Right lobe of liver (tissue), 6 donors: ENCODE measurements at regions not wholly inside any gene's neighbourhood (a gene's known extent, or its start where the extent isn't known, plus 50 kb on each side); places are given as distances from the start of the nearest gene placed in this dataset.

Experiments used
- ATAC-seq, 4 donors: fragments of 200-7000 bp; cut with Tn5 transposase; one replicate each; pipeline ENCODE4 v1.9.1; 2020; ENCODE audit warnings: mild to moderate bottlenecking in 4 of 4, moderate library complexity in 4 of 4
- DNase-seq, 3 donors: peaks; one replicate each; pipeline ENCODE4 v3.0.0-alpha.2; 2020
- H3K27ac ChIP-seq, 3 donors: fragments of 200-600 bp; one replicate each; pipeline ENCODE4 v1.8.0; 2022
- H3K27me3 ChIP-seq, 2 donors: fragments of 200-600 bp; one replicate each; pipeline ENCODE4 v1.8.0; 2022
- H3K36me3 ChIP-seq, 4 donors: fragments of 200-600 bp; sonication (generic) in 1 of 4; one replicate each; pipeline versions ENCODE4 v1.5.1 to v1.8.0; 2017 to 2022; ENCODE audit warnings: control low read depth in 1 of 4
- H3K4me1 ChIP-seq, 4 donors: fragments of 200-600 bp; sonication (generic) in 1 of 4; one replicate each; pipeline versions ENCODE4 v1.5.1 to v1.8.0; 2017 to 2022; ENCODE audit warnings: control low read depth in 1 of 4
- H3K4me3 ChIP-seq, 3 donors: fragments of 200-600 bp; one replicate each; pipeline ENCODE4 v1.8.0; 2022
- H3K9me3 ChIP-seq, 4 donors: fragments of 200-600 bp; sonication (generic) in 1 of 4; one replicate each; pipeline versions ENCODE4 v1.5.1 to v1.8.0; 2017 to 2022; ENCODE audit warnings: control low read depth in 1 of 4
- POLR2A ChIP-seq: fragments of 450-650 bp; IDR thresholded peaks from one replicate; pipeline ENCODE4 v1.6.1; 2017; ENCODE audit warnings: antibody characterized with exemption, mild to moderate bottlenecking
- WGBS: methylation state at CpG from one replicate; pipeline ENCODE4 v1.1.6; 2018; ENCODE audit warnings: low coverage, low lambda C conversion rate; ENCODE audit not compliant: insufficient coverage; ENCODE audit errors: missing lambda C conversion rate; 5-methylcytosine and 5-hydroxymethylcytosine counted together
- intact Hi-C, 2 donors: fragments of 100-400 bp; cut with DNase I; formaldehyde crosslinking; loops; one replicate each; pipeline versions ENCODE4 v1.11.2 to v1.14.1; 2022
- TF ChIP-seq, protein P1 (sequence below), 4 donors: fragments of 200-600 bp in 3 of 4; fragments of 450-650 bp in 1 of 4; IDR thresholded peaks; one replicate each; pipeline versions ENCODE4 v1.5.1 to v1.8.0; 2016 to 2022; ENCODE audit warnings: antibody characterized with exemption in 4 of 4, mild to moderate bottlenecking in 2 of 4
- donor health status: DM: no; HTN: yes; CAD: no.
- donor health status: DM: no; HTN: no; CAD: no.
- donor health status: DM: no; HTN: no; CAD: no.
- donor health status: DM: no; HTN: yes; CAD: no.
- donor health status: DM: no; HTN: yes; CAD: no.

DNA sequence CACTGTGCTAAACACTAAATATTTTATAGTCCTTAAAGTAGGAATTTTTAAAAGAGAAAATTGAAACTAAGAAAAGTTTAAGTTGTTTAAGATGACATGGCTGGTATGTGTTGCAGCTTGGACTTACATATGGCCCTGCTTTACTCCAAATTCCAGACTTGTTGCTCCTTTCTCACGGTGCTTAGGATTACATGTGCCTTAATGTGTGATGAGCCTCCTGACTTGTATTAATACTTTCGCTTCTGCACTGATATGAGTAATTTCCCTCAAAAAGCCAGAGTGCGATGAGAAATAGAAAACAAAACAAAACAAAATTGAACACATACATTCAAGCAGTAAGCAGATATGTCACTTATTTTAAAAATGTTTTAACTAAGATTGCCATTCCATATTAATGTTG, 250.2 kb downstream of the VGLL3 start:
- no peaks in the 10 kb centered on the region for H3K27me3 ChIP-seq
- H3K9me3 ChIP-seq = no peaks in the 10 kb centered on the region
- 83% methylated on average over 3 of the region's 3 CpGs for WGBS
- H3K27ac ChIP-seq = no peak overlapping the region
- intact Hi-C loops = no loop called here
- TF ChIP-seq, protein P1, sequence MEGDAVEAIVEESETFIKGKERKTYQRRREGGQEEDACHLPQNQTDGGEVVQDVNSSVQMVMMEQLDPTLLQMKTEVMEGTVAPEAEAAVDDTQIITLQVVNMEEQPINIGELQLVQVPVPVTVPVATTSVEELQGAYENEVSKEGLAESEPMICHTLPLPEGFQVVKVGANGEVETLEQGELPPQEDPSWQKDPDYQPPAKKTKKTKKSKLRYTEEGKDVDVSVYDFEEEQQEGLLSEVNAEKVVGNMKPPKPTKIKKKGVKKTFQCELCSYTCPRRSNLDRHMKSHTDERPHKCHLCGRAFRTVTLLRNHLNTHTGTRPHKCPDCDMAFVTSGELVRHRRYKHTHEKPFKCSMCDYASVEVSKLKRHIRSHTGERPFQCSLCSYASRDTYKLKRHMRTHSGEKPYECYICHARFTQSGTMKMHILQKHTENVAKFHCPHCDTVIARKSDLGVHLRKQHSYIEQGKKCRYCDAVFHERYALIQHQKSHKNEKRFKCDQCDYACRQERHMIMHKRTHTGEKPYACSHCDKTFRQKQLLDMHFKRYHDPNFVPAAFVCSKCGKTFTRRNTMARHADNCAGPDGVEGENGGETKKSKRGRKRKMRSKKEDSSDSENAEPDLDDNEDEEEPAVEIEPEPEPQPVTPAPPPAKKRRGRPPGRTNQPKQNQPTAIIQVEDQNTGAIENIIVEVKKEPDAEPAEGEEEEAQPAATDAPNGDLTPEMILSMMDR (IDR thresholded peaks at IDR 0.05) = no peak
- no peak for TF ChIP-seq POLR2A
- H3K4me3 ChIP-seq = no peak overlapping the region
- ATAC-seq (no peak), DNase-seq (no peak)
- H3K4me1 ChIP-seq = no peaks in the 10 kb centered on the region
- no peaks in the 10 kb centered on the region for H3K36me3 ChIP-seq

DNA sequence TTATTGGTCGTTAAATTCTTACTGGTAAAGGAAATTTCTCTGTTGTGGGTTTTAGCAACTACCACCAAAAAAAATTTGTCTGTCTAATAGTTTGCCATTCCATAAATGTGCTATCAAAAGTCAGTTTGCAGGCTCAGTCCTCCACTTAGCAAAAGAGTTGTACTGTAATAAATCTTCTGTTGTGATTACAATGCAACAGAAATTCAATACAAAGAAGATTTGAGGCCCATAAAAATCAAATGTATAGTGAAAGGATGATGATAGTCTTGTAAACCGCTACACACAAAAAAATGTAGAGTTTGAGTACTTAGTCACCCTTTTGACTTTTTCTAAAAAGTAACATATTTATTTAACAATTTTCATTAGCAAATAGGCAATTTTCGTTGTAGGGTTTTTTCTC, 251.7 kb downstream of the VGLL3 start:
- Histone ChIP-seq H3K27me3 (no peaks in the 10 kb centered on the region), H3K4me3 (no peak overlapping the region), H3K27ac (no peak overlapping the region), H3K36me3 (no peaks in the 10 kb centered on the region), H3K9me3 (no peaks in the 10 kb centered on the region), H3K4me1 (no peaks in the 10 kb centered on the region)
- 50% methylated on average over 3 of the region's 3 CpGs for WGBS
- DNase-seq (no peak), ATAC-seq (no peak)
- TF ChIP-seq, protein P1 (IDR thresholded peaks at IDR 0.05) = no peak
- TF ChIP-seq POLR2A = no peak
- intact Hi-C loops = no loop called here

DNA sequence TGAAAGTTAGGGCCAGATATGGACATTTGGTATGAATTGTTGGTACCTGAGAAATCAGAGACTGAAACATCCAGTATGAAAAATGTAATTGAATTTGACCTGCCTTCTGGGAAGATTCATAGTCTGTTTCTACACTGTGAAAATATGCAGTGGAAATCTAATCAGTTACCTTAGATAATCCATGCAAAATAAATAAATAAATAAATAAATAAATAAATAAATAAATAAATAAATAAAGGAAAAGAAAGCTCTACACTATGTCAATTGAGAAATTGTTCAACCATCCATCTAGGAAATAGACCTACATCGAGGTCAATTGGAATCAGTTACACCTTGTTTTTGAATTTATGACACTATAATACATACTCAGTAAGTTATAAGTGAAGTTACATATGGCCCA, 252.3 kb downstream of the VGLL3 start:
- ATAC-seq (no peak), DNase-seq (no peak)
- no peaks in the 10 kb centered on the region for H3K4me1 ChIP-seq
- intact Hi-C loops = no loop called here
- TF ChIP-seq, protein P1 (IDR thresholded peaks at IDR 0.05) = no peak
- TF ChIP-seq POLR2A = no peak
- H3K27me3 ChIP-seq = no peaks in the 10 kb centered on the region
- no peak overlapping the region for H3K27ac ChIP-seq
- 88% methylated on average over 1 of the region's 1 CpG for WGBS
- no peaks in the 10 kb centered on the region for H3K36me3 ChIP-seq
- no peaks in the 10 kb centered on the region for H3K9me3 ChIP-seq
- H3K4me3 ChIP-seq = no peak overlapping the region

DNA sequence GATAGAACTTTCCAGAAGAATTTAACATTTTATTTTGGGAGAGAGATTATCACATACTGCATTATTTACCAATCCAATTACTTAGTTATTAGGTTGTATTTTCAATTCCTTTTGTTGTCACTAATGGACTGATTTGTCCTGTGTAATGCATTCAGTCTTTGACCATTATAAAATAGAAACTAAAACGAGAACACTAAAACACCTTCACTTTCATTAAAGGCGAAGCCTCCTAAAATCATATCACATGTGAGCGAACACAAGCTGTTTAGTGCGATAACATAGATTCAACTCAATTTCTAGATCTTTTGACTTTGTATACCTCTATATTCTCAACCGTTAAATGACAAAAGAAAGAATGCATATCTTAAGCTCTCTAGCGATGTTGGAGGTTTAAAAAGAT, 253.4 kb downstream of the VGLL3 start:
- Histone ChIP-seq H3K36me3 (no peaks in the 10 kb centered on the region), H3K4me3 (no peak overlapping the region), H3K9me3 (no peaks in the 10 kb centered on the region), H3K27me3 (no peaks in the 10 kb centered on the region), H3K4me1 (no peaks in the 10 kb centered on the region), H3K27ac (no peak overlapping the region)
- no peak for TF ChIP-seq POLR2A
- TF ChIP-seq, protein P1 (IDR thresholded peaks at IDR 0.05) = no peak
- WGBS = 52% methylated on average over 6 of the region's 6 CpGs
- intact Hi-C loops = no loop called here
- no peak for ATAC-seq
- DNase-seq = no peak

DNA sequence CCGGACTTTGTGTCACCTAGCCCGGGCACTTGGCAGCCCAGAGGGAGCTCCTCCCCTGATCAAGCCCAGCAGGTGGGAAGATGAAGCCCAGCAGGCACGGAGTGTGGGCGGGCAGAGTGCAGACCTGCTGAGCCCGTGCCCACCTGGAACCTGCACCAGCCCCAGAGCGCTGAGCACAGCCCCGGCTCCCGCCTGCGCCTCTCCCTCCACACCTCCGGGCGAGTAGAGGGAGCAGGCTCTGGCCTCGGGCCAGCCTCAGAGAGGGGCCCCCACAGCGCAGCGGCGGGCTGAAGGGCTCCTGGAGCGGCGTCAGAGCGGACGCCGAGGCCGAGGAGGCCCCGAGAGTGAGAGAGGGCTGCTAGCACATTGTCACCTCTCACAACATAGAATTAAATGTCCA, 257.7 kb downstream of the VGLL3 start:
- no peaks in the 10 kb centered on the region for H3K9me3 ChIP-seq
- H3K27me3 ChIP-seq = no peaks in the 10 kb centered on the region
- DNase-seq (no peak), ATAC-seq (no peak)
- H3K36me3 ChIP-seq = no peaks in the 10 kb centered on the region
- 69% methylated on average over 12 of the region's 22 CpGs for WGBS
- intact Hi-C loops = no loop called here
- no peaks in the 10 kb centered on the region for H3K4me1 ChIP-seq
- TF ChIP-seq, protein P1 (IDR thresholded peaks at IDR 0.05) = no peak
- no peak for TF ChIP-seq POLR2A
- no peak overlapping the region for H3K4me3 ChIP-seq
- H3K27ac ChIP-seq = no peak overlapping the region
